B cell (primary cell): ENCODE measurements at regions not wholly inside any gene's neighbourhood (a gene's known extent, or its start where the extent isn't known, plus 50 kb on each side); places are given as distances from the start of the nearest gene placed in this dataset.

Experiments used
- CTCF ChIP-seq: fragments of 200-600 bp; IDR thresholded peaks from one replicate; pipeline ENCODE4 v1.8.0; 2022; ENCODE audit warnings: antibody characterized with exemption, mild to moderate bottlenecking
- EZH2 ChIP-seq: IDR thresholded peaks from 2 replicates; pipeline ENCODE4 v1.6.1; 2012; ENCODE audit warnings: borderline replicate concordance, low read depth, mild to moderate bottlenecking, moderate library complexity, low read length; ENCODE audit not compliant: insufficient read depth, poor library complexity, severe bottlenecking

- no peak for TF ChIP-seq CTCF
- TF ChIP-seq EZH2: no peak
These were observed 100.9 kb downstream of the CTTN start for GRCh38 chr11:70498976-70499801.
